GM12865 (cell line): ENCODE measurements at regions not wholly inside any gene's neighbourhood (a gene's known extent, or its start where the extent isn't known, plus 50 kb on each side); places are given as distances from the start of the nearest gene placed in this dataset.

Source experiments
- DNase-seq: peaks from one replicate; pipeline ENCODE4 v3.0.0; 2010; ENCODE audit warnings: low read depth
- H3K4me3 ChIP-seq: 2 replicates; pipeline ENCODE4 v1.5.1; 2011; ENCODE audit warnings: mild to moderate bottlenecking, low read depth, low read length, control low read depth
- TF ChIP-seq, protein P1 (sequence below): IDR thresholded peaks from 2 replicates; pipeline ENCODE4 v1.5.1; 2011; ENCODE audit warnings: low read length, control low read depth, low read depth, inconsistent platforms; ENCODE audit not compliant: insufficient read depth; ENCODE audit errors: missing control alignments

GRCh38 chr4:149166365-149166764, 649.3 kb downstream of the IQCM start:
- TF ChIP-seq, protein P1, sequence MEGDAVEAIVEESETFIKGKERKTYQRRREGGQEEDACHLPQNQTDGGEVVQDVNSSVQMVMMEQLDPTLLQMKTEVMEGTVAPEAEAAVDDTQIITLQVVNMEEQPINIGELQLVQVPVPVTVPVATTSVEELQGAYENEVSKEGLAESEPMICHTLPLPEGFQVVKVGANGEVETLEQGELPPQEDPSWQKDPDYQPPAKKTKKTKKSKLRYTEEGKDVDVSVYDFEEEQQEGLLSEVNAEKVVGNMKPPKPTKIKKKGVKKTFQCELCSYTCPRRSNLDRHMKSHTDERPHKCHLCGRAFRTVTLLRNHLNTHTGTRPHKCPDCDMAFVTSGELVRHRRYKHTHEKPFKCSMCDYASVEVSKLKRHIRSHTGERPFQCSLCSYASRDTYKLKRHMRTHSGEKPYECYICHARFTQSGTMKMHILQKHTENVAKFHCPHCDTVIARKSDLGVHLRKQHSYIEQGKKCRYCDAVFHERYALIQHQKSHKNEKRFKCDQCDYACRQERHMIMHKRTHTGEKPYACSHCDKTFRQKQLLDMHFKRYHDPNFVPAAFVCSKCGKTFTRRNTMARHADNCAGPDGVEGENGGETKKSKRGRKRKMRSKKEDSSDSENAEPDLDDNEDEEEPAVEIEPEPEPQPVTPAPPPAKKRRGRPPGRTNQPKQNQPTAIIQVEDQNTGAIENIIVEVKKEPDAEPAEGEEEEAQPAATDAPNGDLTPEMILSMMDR = no peak
- no peak overlapping the region for H3K4me3 ChIP-seq
- no peak for DNase-seq

DNA sequence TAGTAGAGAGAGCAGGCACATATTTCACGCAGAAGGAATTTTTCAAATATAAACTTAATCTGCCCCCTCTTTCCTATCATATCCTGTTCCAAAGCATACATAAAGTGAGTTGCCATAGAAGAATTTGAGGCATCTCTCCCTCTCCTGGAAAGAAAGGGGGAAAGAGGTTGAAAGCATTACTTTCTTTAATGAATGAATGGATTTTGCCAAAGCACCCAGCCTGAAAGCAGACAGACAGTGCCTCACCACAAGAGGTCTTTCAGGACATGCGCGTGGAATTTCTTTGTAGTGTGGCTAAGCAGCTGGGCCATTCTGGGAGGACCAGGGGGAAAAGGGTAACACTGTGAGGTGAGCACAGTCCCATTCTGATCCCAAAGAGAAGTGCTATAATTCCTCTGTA, 651.4 kb downstream of the IQCM start:
- DNase-seq = no peak
- TF ChIP-seq, protein P1 = no peak
- H3K4me3 ChIP-seq = no peak overlapping the region

DNA sequence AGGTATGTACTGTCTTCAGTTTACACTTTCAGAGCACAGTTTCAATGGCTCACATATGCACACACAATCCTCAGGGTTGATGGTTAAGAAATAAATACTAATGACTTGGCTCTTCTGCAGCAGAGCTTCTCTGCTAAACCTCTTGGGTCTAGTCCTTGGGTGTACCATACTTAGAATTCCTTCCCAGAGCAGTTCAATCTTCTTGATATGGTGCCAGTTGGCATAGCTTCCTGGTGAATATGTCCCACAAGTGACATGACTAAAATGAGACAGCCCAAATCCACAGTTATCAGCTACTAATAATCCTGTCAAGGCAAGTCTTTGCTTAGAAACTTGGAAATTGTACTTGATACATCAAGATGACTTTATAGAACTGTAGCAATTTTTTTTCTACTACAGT, 654.4 kb downstream of the IQCM start:
- TF ChIP-seq, protein P1 = no peak
- no peak overlapping the region for H3K4me3 ChIP-seq
- no peak for DNase-seq

DNA sequence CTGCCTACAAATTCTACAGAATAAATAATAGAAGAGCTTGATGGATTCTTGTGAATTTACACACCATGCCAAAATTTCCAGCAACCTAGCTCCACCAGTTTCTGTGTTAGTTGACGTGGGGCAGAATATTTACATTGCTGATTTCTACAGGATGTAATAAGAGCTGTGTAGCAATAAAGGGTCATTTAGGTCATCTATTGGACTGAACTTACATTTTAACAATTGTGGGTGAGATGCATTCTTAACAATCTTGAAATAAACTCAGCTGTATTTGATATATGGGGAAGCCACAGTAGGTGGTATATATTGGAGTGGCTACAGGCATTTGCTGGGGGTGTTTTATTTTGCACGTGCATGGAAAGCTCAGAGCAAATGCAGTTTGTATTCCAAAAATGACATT, 655.3 kb downstream of the IQCM start:
- TF ChIP-seq, protein P1 = no peak
- DNase-seq = no peak
- H3K4me3 ChIP-seq = no peak overlapping the region

DNA sequence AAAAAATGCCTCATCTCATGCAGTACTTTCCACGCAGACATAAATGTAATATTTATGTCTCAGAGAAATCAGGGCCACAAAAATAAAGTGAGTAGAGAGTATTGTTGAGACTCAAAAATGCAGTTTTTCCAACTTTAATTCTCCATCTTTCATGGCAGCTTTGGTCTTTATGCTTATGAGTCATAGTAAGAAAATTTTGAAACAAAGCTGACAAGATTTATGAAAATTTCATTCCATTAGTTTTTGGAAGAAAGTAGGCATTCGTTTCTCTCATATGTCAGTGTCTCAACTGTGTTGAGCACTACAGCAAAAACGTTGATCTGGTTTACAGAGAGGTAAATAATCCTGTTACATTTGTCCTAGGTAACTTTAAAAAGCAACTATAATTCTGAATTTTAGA, 656.8 kb downstream of the IQCM start:
- H3K4me3 ChIP-seq = no peak overlapping the region
- TF ChIP-seq, protein P1 = no peak
- DNase-seq = no peak

DNA sequence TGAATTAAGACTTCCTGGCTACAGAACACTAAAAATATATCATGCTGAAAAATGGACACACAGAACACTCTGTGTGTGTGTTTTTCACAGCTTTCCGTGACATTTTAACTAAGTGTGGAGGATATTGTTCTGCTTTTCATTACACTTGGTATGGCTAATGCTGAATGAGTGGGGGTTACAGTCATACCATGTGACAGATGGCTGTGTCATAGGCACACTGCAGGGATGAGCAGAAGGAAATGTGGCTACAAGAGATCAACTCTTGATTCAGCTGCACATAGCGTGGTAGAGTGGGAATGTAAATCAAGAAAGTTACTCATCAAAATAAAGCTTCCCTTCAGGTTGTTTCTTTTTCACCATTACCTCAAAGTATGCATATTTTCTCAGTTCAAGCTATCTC, 669.8 kb downstream of the IQCM start:
- TF ChIP-seq, protein P1 = no peak
- DNase-seq = no peak
- no peak overlapping the region for H3K4me3 ChIP-seq

DNA sequence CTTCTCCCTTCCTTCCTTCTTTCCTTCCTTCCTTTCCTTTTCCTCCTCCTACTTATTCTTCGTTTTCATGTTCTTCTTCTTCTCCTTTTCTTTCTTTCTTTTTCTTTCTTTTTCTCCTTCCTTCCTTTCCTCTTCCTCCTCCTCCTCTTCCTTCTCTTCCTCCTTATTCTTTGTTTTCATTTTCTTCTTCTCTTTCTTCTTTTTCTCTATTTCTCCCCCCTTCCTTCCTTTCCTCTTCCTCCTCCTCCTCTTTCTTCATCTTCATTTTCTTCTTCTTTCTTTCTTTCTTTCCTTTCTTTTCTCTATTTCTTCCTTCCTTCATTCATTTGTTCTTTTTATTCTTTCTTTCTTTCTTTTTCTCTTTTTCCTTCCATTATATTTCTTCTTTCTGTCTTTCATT, 671.6 kb downstream of the IQCM start:
- TF ChIP-seq, protein P1 = no peak
- no peak for DNase-seq
- H3K4me3 ChIP-seq = no peak overlapping the region
